ENCODE measurements at regions not wholly inside any gene's neighbourhood (a gene's known extent, or its start where the extent isn't known, plus 50 kb on each side); places are given as distances from the start of the nearest gene placed in this dataset.

DNA sequence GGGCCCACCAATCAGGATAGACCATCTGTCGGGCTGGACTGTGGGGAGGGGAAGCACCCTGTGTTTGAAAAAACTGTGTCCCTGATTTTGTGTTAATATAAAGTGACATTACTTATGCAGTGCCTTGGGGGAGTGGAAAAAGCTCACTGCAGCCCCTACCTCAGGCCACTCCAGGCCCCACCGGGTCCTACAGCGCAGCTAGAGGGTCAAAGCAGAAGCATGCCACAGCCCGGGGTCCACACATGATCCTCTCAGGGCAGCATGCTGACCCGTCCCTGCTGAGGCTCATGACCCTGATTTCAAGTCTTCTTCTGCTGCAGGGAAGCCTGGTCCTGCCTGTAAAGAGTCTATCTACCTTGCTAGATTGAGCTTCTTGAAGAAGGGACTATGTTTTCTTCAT lies 133.0 kb upstream of the PLCB4 start:
- no peaks in the 10 kb centered on the region for H3K4me1 ChIP-seq (ENCODE audit: control insufficient read depth, insufficient read depth, low read length)
- TF ChIP-seq, protein P1, sequence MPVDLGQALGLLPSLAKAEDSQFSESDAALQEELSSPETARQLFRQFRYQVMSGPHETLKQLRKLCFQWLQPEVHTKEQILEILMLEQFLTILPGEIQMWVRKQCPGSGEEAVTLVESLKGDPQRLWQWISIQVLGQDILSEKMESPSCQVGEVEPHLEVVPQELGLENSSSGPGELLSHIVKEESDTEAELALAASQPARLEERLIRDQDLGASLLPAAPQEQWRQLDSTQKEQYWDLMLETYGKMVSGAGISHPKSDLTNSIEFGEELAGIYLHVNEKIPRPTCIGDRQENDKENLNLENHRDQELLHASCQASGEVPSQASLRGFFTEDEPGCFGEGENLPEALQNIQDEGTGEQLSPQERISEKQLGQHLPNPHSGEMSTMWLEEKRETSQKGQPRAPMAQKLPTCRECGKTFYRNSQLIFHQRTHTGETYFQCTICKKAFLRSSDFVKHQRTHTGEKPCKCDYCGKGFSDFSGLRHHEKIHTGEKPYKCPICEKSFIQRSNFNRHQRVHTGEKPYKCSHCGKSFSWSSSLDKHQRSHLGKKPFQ (tag by site-specific recombination; IDR thresholded peaks at IDR 0.05), result no peak
- TF ChIP-seq SP2 (tag by site-specific recombination; IDR thresholded peaks at IDR 0.05) (no peak), HIC1 (tag by site-specific recombination; IDR thresholded peaks at IDR 0.05) (no peak), ZNF692 (tag by site-specific recombination; IDR thresholded peaks at IDR 0.05) (no peak), PBX3 (CRISPR knock-in tag; IDR thresholded peaks at IDR 0.05) (no peak)
- H3K27ac ChIP-seq (ENCODE audit: extremely low read depth, low read depth, low read length), result no peak overlapping the region
- POLR2A ChIA-PET, result no interaction called here
- no peak overlapping the region for H3K4me3 ChIP-seq (ENCODE audit: low read depth, low read length)
- no peaks in the 10 kb centered on the region for H3K36me3 ChIP-seq (ENCODE audit: control insufficient read depth in 2 of 2, insufficient read depth in 1 of 2, low read length in 2 of 2)
- no peaks in the 10 kb centered on the region for H3K9me3 ChIP-seq (ENCODE audit: control insufficient read depth, insufficient read depth, low read depth, low read length)
- CTCF ChIA-PET, result interaction anchor here (0.6 kb wide), 2 partner anchors 25 to 49 kb away, joined by 3 read pairs; no protein-coding TSS in a partner anchor

DNA sequence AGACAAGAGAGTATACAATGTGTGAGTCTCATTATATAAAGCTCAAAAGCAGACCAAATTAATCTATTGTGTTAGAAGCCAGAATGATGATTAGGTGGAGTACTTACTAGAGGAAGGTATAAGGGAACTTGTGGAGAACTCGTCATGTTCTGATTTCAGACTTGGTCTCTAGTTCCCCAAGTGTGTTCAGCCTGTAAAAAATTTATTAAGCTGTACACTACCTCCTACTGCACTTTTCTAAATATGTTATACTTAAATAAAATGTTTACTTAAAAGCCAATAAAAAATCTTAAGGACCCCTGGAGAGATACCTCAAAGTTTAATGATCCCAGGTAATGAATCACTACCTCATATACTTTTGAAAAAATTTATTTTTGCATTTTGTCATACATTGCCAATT lies 130.4 kb upstream of the PLCB4 start:
- no peaks in the 10 kb centered on the region for H3K9me3 ChIP-seq (ENCODE audit: control insufficient read depth, insufficient read depth, low read depth, low read length)
- ChIA-PET CTCF (interaction anchor here (1.1 kb wide), 1 partner anchor 85 kb away, joined by 3 read pairs; no protein-coding TSS in a partner anchor), POLR2A (no interaction called here)
- H3K4me1 ChIP-seq (ENCODE audit: control insufficient read depth, insufficient read depth, low read length), result no peaks in the 10 kb centered on the region
- no peaks in the 10 kb centered on the region for H3K36me3 ChIP-seq (ENCODE audit: control insufficient read depth in 2 of 2, insufficient read depth in 1 of 2, low read length in 2 of 2)
- H3K27ac ChIP-seq (ENCODE audit: extremely low read depth, low read depth, low read length), result no peak overlapping the region
- H3K4me3 ChIP-seq (ENCODE audit: low read depth, low read length), result no peak overlapping the region
- TF ChIP-seq GFI1B (tag by site-specific recombination; IDR thresholded peaks at IDR 0.05) (no peak), ZNF280D (tag by site-specific recombination; IDR thresholded peaks at IDR 0.05) (no peak), YY2 (tag by site-specific recombination; IDR thresholded peaks at IDR 0.05) (no peak), KLF7 (tag by site-specific recombination; IDR thresholded peaks at IDR 0.05; ENCODE audit: borderline replicate concordance) (no peak), ZNF623 (tag by site-specific recombination; IDR thresholded peaks at IDR 0.05) (no peak), ZNF292 (tag by site-specific recombination; IDR thresholded peaks at IDR 0.05; ENCODE audit: borderline replicate concordance, low read depth) (no peak), ZNF423 (tag by site-specific recombination; IDR thresholded peaks at IDR 0.05) (no peak), KLF8 (tag by site-specific recombination; IDR thresholded peaks at IDR 0.05) (no peak), ZNF544 (tag by site-specific recombination; IDR thresholded peaks at IDR 0.05) (no peak), ZBTB1 (tag by site-specific recombination; IDR thresholded peaks at IDR 0.05) (no peak), ZNF174 (tag by site-specific recombination; IDR thresholded peaks at IDR 0.05) (no peak), ZNF221 (tag by site-specific recombination; IDR thresholded peaks at IDR 0.05; ENCODE audit: borderline replicate concordance) (no peak), ZNF248 (tag by site-specific recombination; IDR thresholded peaks at IDR 0.05) (no peak), HOXD13 (CRISPR knock-in tag; IDR thresholded peaks at IDR 0.05; ENCODE audit: borderline replicate concordance) (no peak), ZNF311 (tag by site-specific recombination; IDR thresholded peaks at IDR 0.05; ENCODE audit: borderline replicate concordance) (no peak)
- TF ChIP-seq, protein P2, sequence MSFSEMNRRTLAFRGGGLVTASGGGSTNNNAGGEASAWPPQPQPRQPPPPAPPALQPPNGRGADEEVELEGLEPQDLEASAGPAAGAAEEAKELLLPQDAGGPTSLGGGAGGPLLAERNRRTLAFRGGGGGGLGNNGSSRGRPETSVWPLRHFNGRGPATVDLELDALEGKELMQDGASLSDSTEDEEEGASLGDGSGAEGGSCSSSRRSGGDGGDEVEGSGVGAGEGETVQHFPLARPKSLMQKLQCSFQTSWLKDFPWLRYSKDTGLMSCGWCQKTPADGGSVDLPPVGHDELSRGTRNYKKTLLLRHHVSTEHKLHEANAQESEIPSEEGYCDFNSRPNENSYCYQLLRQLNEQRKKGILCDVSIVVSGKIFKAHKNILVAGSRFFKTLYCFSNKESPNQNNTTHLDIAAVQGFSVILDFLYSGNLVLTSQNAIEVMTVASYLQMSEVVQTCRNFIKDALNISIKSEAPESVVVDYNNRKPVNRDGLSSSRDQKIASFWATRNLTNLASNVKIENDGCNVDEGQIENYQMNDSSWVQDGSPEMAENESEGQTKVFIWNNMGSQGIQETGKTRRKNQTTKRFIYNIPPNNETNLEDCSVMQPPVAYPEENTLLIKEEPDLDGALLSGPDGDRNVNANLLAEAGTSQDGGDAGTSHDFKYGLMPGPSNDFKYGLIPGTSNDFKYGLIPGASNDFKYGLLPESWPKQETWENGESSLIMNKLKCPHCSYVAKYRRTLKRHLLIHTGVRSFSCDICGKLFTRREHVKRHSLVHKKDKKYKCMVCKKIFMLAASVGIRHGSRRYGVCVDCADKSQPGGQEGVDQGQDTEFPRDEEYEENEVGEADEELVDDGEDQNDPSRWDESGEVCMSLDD (tag by site-specific recombination; IDR thresholded peaks at IDR 0.05), result no peak

Data from HEK293 (cell line).